HG02759 (cell line): ENCODE measurements at regions not wholly inside any gene's neighbourhood (a gene's known extent, or its start where the extent isn't known, plus 50 kb on each side); places are given as distances from the start of the nearest gene placed in this dataset.

ENCODE experiments used
- ATAC-seq: cut with Tn5 transposase; IDR thresholded peaks from one replicate; pipeline ENCODE4 v1.9.1; 2021; ENCODE audit warnings: mild to moderate bottlenecking, moderate library complexity; ENCODE audit not compliant: unreplicated experiment

GRCh38 chr6:66751630-66752029 is 1044.6 kb upstream of the EYS start:
- no peak for ATAC-seq

- no peak for ATAC-seq
These were observed 1033.3 kb upstream of the EYS start for GRCh38 chr6:66740346-66740745.

DNA sequence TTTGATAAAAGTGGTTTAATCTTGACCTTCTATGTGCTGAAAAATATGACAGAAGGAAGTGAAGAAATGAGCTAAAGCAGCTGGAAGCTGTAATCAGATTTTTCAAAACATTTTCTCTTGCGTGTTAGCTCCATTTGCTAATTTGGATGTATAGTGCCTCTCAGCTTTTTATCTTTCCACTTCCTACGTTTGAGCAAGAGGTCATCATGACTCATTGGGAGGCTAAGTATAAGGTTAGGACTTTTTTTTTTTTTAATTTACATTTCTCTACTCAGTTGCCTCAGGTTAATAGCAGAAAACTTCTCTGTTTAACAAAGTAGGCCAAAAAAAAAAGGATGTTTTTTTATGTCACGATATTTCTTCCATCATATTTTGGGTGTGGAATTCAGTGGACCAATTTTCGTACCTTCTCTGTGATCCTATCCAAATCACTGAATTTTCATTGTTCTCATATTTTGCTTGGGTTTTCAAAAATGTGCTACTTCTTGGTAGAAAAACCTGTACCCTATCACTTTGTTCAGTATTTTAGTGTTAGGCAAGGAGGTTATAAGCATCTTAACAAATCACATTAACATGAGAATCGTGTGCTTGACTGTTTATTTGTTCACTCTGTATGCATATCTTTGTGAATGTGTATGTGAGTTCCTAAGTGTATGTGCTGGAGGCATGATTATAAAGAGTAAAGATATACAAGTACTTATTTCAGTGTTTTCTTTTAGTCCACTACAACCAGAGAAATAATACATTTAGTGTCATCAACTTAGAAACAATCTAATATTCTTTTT is 1028.3 kb upstream of the EYS start:
- no peak for ATAC-seq

DNA sequence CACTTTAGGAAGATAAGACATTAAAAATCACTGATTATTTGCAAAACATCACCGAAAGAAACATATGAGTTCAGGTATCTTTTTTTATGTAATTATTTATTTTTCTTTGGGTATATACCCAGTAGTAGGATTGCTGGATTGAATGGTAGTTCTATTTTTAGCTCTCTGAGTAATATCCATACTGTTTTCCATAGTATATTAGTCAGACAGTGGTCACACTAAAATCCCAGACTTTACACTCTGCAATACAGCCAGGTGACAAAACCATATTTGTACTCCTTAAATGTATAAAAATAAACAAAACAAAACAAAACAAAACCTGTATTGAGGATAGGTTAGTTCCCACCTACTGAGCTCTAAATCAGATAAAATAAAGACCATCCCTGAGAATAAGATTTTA is 1024.3 kb upstream of the EYS start:
- ATAC-seq: no peak

DNA sequence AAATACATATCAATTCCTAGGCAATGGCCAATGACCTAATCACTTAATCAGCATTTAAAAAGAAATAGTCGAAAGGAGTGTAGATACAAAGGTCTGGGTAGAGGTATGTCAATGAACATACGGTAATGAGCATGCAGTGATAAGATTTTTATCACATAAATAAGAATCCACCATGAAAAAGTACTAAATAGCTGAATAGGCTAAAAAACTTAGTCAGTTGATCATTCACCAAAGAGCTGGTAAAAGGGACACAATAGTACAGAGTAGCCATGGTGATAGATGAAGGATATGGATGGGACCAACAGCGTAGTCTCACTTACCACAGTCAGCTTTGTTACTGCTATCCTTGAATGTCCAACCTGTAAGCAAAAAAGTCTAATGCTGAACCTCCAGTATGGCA is 1018.6 kb upstream of the EYS start:
- ATAC-seq: no peak

DNA sequence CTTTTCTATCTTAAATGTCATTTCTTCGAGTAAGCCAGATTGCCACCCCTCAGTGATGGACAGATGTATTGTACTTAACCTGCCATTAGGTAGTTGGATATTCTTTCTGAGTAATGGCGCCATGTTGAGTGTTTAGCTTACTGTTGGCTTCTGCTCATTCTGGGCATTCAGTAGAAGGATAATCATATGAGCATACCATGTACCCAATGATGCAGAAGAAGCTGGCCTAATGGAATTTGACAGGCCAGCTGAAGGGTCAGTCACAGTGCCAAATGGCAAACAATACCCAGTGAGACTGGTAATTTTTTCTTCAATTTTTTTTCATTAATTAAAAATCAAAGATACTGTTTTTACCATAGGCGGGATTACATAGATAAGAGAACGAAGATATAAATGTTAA is 1010.8 kb upstream of the EYS start:
- ATAC-seq: no peak

DNA sequence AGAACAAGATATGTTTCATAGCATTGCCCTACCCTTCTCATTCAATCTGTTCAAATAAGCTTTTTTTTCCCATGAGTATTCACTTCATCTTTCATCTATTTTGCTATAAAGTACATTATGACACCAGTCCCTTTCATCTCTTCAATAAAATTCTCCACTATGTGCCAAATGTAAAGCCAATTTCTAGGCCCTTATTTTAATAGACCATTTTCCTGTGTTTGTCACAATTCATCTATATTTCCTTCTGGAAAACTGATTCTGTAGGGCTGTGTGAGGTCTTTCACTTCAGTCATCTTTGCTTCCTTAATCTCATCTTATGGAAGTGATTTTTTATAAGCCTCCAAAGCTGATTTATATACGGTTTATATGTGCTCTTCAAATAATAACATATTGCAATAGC is 992.4 kb upstream of the EYS start:
- ATAC-seq: no peak

DNA sequence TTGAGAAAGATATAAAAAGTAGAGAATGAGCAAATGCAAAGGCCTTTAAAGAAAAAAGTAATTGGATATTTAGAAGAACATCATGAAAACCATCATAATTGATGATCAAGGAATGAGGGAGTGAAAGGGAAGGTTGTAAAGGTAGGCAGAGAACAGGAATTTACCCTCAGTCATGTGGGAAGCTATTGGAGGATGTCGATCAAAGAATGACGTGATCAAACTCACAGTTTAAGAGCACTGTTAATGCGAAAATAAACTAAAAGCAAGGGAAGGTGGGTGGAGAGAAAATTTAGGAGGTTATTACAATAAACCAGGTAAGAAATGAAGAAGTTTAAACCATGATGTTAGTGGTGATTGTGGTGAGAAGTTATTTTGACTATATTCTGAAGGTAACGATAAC is 982.6 kb upstream of the EYS start:
- no peak for ATAC-seq

DNA sequence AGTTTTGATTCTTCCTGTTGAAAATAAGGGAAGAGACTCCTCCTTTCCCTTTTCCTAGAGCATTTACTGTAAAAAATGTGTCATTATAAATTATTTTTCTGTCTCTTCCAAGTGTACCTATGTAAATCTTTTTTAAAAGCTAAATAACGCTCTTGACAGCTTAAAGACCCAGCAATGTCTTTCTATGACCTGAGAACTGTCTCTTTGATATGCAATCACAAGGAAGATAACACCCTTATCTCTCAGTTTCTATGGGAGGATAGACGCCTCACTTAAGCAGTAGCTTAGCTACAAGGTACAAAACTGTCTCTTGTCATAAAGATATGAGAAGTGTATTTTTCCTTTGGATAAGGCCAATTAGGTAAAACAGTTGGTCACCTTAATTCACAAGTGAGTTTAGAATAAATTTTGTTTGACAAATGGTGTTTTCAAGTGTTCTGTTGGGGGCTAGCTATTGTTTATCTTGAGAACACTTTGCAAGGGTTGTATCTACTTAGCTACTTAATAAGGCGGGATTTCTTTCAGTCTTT is 980.6 kb upstream of the EYS start:
- ATAC-seq: no peak

DNA sequence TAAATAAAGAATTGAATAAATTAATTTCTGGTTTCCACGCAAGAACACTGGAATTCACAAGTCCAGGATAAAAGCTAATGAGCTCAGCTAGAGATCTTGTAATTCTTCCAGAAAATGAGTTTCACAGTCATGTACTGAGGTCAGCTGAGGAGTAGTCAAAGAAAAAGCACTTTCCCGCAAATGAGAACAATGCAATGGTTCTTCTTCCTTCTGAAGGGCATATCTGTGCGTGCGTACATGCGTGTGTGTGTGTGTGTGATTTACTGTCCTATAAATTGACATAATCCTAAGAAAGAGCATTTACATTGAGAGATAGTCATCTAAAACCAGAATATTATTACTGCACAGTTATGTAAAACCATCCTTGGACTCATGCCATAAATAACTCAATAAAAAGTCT is 968.9 kb upstream of the EYS start:
- ATAC-seq: no peak

- ATAC-seq: no peak
These were observed 957.1 kb upstream of the EYS start for GRCh38 chr6:66664112-66664511.

DNA sequence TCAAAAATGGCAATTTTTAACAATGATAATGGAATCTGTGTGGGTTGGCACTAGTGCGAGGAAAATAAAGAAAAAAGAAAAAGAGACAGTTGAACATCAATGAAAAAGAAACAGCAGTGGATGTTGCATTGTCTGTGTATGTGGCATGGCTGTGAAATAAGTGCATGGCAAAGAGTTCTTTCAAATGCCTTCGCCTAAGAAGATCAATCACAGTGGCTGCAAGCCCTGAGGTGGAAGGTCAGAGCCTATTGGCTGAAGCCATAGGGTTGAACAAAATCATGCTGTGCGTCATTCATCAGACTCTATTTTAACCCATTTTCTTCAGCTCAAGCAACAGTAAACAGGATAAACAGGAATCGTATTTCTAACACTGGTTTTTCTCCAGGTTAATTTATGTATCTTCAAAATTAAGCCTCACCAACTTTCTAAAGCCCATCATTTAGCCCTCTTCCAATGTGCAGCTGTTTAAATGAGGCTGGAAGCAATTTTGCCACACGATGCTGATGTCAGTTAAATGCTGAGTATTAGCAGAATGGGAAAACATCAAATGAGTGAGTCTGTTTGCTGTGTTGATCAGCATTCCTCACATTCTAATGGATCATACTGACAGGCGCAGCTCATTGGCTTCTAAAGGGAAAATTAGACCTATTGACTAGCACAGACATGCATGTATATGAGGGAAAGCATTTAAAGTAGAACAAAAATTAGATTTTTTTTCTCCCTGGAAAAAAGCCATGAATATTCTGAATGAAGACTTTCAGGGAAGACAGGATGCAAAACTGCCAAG is 955.9 kb upstream of the EYS start:
- no peak for ATAC-seq

GRCh38 chr6:66662196-66662595 is 955.2 kb upstream of the EYS start:
- ATAC-seq: no peak

GRCh38 chr6:66655420-66655819 is 948.4 kb upstream of the EYS start:
- ATAC-seq: no peak

DNA sequence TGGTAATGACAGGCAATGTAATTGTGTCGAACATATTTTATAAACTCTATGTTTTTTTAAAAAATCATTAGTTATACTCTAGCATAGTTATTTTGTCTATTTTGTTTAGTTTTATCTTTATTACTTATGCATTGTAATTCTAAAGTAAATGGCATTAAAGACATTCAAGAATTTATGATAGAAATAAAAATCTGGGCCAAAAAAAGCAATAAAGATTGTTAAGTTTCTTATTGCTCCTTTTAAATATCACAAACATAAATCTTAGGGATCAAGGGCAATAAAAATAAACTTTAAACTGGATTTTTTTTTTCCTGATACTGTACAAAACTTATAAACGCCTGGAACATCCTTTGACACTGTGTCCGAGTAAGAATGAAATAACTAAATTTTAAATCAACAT is 931.5 kb upstream of the EYS start:
- no peak for ATAC-seq

GRCh38 chr6:66638099-66638498 is 931.1 kb upstream of the EYS start:
- ATAC-seq: no peak

DNA sequence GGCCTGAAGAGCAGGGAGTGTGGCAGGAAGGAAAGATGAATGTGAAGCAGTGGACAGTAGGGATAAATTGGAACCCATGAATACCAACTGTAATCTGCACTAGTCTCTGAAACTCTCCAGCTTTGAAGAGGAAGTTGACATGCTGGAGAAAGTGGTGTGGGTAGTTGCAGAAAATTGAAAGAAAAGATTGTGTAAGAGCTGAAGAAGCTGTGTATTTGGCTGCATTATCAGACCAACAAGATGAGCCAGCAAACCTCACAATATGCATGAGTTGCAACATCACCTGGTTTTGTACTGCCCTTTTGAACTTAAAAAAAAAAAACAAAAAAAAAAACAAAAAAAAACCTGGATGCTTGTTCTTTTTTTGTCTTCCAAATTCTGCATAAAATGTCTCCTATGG is 921.9 kb upstream of the EYS start:
- ATAC-seq: no peak

GRCh38 chr6:66623050-66623449 is 916.0 kb upstream of the EYS start:
- no peak for ATAC-seq

- ATAC-seq: no peak
These were observed 898.9 kb upstream of the EYS start for GRCh38 chr6:66605971-66606370.

GRCh38 chr6:66605011-66605410 is 898.0 kb upstream of the EYS start:
- ATAC-seq: no peak

DNA sequence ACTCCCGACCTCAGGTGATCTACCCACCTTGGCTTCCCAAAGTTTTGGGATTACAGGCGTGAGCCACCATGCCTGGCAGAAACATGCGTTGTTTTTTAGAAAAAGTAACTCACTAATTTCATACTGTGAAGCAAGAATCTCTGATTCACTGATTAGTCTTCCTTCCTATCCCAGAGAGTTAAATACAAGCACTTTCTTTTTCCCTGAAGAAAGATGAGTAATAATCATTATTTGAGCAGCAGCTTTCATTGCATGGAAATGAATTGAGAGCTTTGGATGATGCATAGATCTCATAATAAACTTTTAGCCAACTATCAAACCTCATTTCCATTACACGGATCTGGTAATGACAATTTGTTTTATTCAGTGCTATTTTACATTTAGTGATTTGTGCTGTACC is 892.5 kb upstream of the EYS start:
- no peak for ATAC-seq

GRCh38 chr6:66578362-66578761 is 871.3 kb upstream of the EYS start:
- no peak for ATAC-seq
